Liver (tissue), 3 donors: ENCODE measurements at regions not wholly inside any gene's neighbourhood (a gene's known extent, or its start where the extent isn't known, plus 50 kb on each side); places are given as distances from the start of the nearest gene placed in this dataset.

Experiments
- CTCF ChIP-seq: fragments of 150-350 bp; IDR thresholded peaks from 2 replicates; pipeline ENCODE4 v1.5.1; 2017; ENCODE audit warnings: improper control_type of control experiment, low read depth, low read length; ENCODE audit not compliant: missing input control
- RAD21 ChIP-seq, 2 donors: IDR thresholded peaks; 2 replicates each; pipeline ENCODE4 v1.6.1; 2016; ENCODE audit warnings: antibody characterized with exemption in 2 of 2, mild to moderate bottlenecking in 2 of 2
- SP1 ChIP-seq: IDR thresholded peaks from 2 replicates; pipeline ENCODE4 v1.6.1; 2018; ENCODE audit warnings: antibody characterized with exemption, mild to moderate bottlenecking
- donor health status: healthy.
- donor health status: healthy.

GRCh38 chr10:105679781-105680180, 1038.7 kb downstream of the SORCS3 start:
- TF ChIP-seq RAD21 (IDR thresholded peaks at IDR 0.05): no peak
- no peak for TF ChIP-seq CTCF
- no peak for TF ChIP-seq SP1
